Small intestine (tissue), 7 donors: ENCODE measurements at regions not wholly inside any gene's neighbourhood (a gene's known extent, or its start where the extent isn't known, plus 50 kb on each side); places are given as distances from the start of the nearest gene placed in this dataset.
"Not testable (repeated sequence)": the region's sequence is repeated elsewhere in the genome, so short reads cannot be mapped to it uniquely, and the experiment has no call there.

Experiments
- DNase-seq, 2 donors: peaks; one replicate each; pipeline versions ENCODE4 v3.0.0 to v3.0.0-alpha.2; 2013
- FAIRE-seq: peaks from 2 replicates; lab custom pipeline; 2012; peaks lifted over from hg19 to GRCh38; lab: Jason Lieb, UNC
- H3K27ac ChIP-seq, 3 donors: one replicate each; pipeline ENCODE4 v1.5.1; 2013; ENCODE audit warnings: low read length in 2 of 3, mild to moderate bottlenecking in 2 of 3, control low read depth in 1 of 3, inconsistent platforms in 1 of 3, low read depth in 1 of 3, moderate library complexity in 1 of 3
- H3K27me3 ChIP-seq, 3 donors: one replicate each; pipeline ENCODE4 v1.6.1; 2013; ENCODE audit warnings: low read length in 3 of 3, inconsistent platforms in 1 of 3; ENCODE audit not compliant: control insufficient read depth in 3 of 3, insufficient read depth in 3 of 3
- H3K36me3 ChIP-seq, 3 donors: one replicate each; pipeline ENCODE4 v1.6.1; 2013; ENCODE audit warnings: low read length in 3 of 3, inconsistent platforms in 1 of 3, low read depth in 1 of 3, mild to moderate bottlenecking in 1 of 3, moderate library complexity in 1 of 3; ENCODE audit not compliant: control insufficient read depth in 3 of 3, insufficient read depth in 2 of 3
- H3K4me1 ChIP-seq, 3 donors: one replicate each; pipeline ENCODE4 v1.6.1; 2013; ENCODE audit warnings: low read length in 2 of 3, inconsistent platforms in 1 of 3, low read depth in 1 of 3, mild to moderate bottlenecking in 1 of 3, moderate library complexity in 1 of 3; ENCODE audit not compliant: control insufficient read depth in 3 of 3, insufficient read depth in 2 of 3
- H3K4me3 ChIP-seq, 3 donors: one replicate each; pipeline ENCODE4 v1.5.1; 2013; ENCODE audit warnings: low read length in 3 of 3, control low read depth in 1 of 3, inconsistent platforms in 1 of 3, low read depth in 1 of 3, mild to moderate bottlenecking in 1 of 3, moderate library complexity in 1 of 3
- H3K9me3 ChIP-seq, 2 donors: one replicate each; pipeline ENCODE4 v1.6.1; 2013; ENCODE audit warnings: low read depth in 1 of 2, low read length in 1 of 2; ENCODE audit not compliant: control insufficient read depth in 2 of 2, insufficient read depth in 1 of 2
- WGBS, 3 donors: extraction: QIAGEN DNeasy Blood & Tissue Kit; methylation state at CpG; one replicate each; pipeline ENCODE4 v1.1.7; 2013; 5-methylcytosine and 5-hydroxymethylcytosine counted together
- donor health status: healthy with polysubstance abuse.
- donor health status: control.
- donor health status: control.
- donor health status: Bipolar disorder and iron deficiency.
- donor health status: healthy.

- WGBS, 3 donors, result 71 to 76% (median 72%) methylated on average over 2 of the region's 2 CpGs
- H3K9me3 ChIP-seq, result peaks cover 0 to 49% of the 10 kb centered on the region in 2 donors
- DNase-seq, result no peak
- no peak overlapping the region for H3K4me3 ChIP-seq
- no peak for FAIRE-seq
- no peaks in the 10 kb centered on the region for H3K36me3 ChIP-seq
- no peak overlapping the region for H3K27ac ChIP-seq
- no peaks in the 10 kb centered on the region for H3K27me3 ChIP-seq
- no peaks in the 10 kb centered on the region for H3K4me1 ChIP-seq
Observed at GRCh38 chr11:50088231-50088630, 55.6 kb downstream of the OR4C45 start.

DNA sequence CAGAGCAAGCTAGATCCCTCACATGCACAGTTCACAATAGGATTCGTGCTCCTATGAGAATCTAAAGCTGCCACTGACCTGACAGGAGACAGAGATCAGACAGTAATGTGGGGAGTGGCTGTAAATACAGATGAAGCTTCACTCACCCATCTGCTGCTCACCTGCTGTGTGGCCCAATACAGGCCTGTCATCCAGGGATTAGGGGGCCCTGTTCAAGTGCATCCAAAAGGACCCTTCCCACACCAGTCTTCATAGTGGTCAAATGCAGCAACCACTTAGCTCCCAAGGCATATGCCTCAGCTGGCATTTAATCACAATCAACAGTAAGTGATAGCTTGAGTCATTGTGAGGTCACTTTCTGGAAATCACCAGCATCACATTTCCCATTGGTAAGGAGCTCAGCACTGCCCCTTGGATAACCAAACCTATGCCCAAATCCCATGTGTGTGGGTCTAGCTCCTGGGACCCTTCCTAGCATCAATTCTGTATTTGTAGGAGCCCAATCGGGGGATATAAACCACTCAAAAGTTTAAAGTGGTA, 65.6 kb downstream of the OR4C45 start:
- Histone ChIP-seq H3K36me3 (no peaks in the 10 kb centered on the region), H3K27me3 (no peaks in the 10 kb centered on the region), H3K9me3 (peaks cover 0 to 39% of the 10 kb centered on the region in 2 donors), H3K27ac (no peak overlapping the region), H3K4me3 (no peak overlapping the region), H3K4me1 (no peaks in the 10 kb centered on the region)
- no peak for FAIRE-seq
- DNase-seq, result no peak
- 37 to 52% (median 39%) methylated on average over 2 of the region's 2 CpGs for WGBS, 3 donors

DNA sequence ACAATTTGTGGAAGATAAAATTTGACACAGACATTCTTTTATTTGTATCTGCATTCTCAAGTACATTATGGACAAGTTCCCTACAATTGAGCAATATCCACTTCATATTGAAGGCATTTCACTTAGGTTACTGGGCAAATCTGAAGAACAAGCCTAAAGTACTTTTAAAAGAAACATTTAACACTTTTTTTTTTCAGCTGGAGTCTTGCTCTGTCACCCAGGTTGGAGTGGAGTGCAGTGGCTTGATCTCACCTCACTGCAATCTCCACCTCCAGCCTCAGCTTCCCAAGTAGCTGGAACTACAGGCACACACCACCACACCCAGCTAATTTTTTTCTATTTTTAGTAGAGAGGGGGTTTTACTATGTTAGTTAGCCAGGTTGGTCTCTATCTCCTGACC, 70.2 kb downstream of the OR4C45 start:
- no peak for DNase-seq
- Histone ChIP-seq H3K36me3 (no peaks in the 10 kb centered on the region), H3K27me3 (no peaks in the 10 kb centered on the region), H3K9me3 (peaks cover 0 to 38% of the 10 kb centered on the region in 2 donors), H3K4me3 (no peak overlapping the region), H3K27ac (no peak overlapping the region), H3K4me1 (no peaks in the 10 kb centered on the region)
- no peak for FAIRE-seq

GRCh38 chr11:50140686-50141085, 108.0 kb downstream of the OR4C45 start:
- not testable (repeated sequence) for H3K27ac ChIP-seq, H3K4me1 ChIP-seq, H3K4me3 ChIP-seq, DNase-seq, FAIRE-seq, H3K36me3 ChIP-seq, H3K27me3 ChIP-seq
- peaks cover 0 to 16% of the 10 kb centered on the region in 2 donors for H3K9me3 ChIP-seq
- 49 to 52% (median 50%) methylated on average over 2 of the region's 2 CpGs for WGBS, 3 donors

GRCh38 chr11:50146308-50146707, 113.6 kb downstream of the OR4C45 start:
- not testable (repeated sequence) for DNase-seq, H3K27ac ChIP-seq, H3K4me1 ChIP-seq, FAIRE-seq, H3K27me3 ChIP-seq, H3K4me3 ChIP-seq, H3K36me3 ChIP-seq
- H3K9me3 ChIP-seq, result peaks cover 0 to 27% of the 10 kb centered on the region in 2 donors
- WGBS, 3 donors, result 48 to 56% (median 53%) methylated on average over 3 of the region's 3 CpGs

DNA sequence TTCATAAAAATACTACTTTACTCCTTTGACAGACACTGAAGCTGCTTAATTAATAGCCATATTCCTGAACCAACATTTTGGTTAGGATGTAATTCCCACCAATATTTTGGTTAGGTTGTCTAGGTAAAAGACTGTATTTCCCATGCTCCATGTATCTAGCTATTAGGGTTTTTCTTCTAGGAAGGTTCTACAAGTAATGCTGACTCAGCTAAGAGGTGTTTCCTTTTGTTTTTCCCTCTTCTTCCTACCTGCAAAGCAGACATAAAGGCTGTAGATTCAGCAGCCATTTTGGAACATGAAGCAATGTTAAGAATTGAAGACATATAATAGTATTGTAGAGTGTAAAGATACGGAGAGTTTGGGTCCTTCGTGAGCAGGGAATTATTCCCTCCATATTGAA, 115.3 kb downstream of the OR4C45 start:
- WGBS, 3 donors, result 88 to 98% (median 94%) methylated on average over 2 of the region's 2 CpGs
- FAIRE-seq, H3K36me3 ChIP-seq, DNase-seq, H3K27me3 ChIP-seq, H3K27ac ChIP-seq, H3K4me3 ChIP-seq, H3K4me1 ChIP-seq: not testable (repeated sequence)
- H3K9me3 ChIP-seq, result peaks cover 0 to 25% of the 10 kb centered on the region in 2 donors

DNA sequence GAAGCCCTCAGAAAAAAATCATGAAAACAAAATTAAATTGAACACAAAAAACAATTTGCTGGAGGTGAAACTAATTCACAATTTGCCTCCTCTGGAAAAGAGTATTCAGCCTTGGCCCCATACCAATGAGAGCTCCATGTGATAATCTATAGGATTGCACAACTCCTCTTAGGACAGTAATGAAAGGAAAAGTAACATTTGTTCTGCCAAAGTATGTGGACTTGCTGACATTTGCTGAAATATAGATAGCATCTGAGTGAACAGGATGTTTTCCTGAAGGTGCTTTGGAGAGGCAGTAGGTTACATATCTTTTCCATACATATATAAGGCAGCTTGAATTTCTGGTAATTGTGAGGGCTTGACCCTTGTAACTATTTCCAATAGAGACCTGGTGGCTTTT, 122.8 kb downstream of the OR4C45 start:
- Histone ChIP-seq H3K9me3 (no peaks in the 10 kb centered on the region), H3K4me1 (no peaks in the 10 kb centered on the region), H3K27me3 (no peaks in the 10 kb centered on the region), H3K27ac (no peak overlapping the region), H3K4me3 (no peak overlapping the region), H3K36me3 (no peaks in the 10 kb centered on the region)
- DNase-seq, result no peak
- FAIRE-seq, result no peak

- H3K27me3 ChIP-seq, result no peaks in the 10 kb centered on the region
- FAIRE-seq, result no peak
Observed at GRCh38 chr11:50164050-50164449, 131.4 kb downstream of the OR4C45 start.

GRCh38 chr11:50169634-50170033, 137.0 kb downstream of the OR4C45 start:
- H3K36me3 ChIP-seq, result no peaks in the 10 kb centered on the region
- no peak for FAIRE-seq
- 88 to 91% (median 90%) methylated on average over 13 of the region's 13 CpGs for WGBS, 3 donors
- no peak overlapping the region for H3K4me3 ChIP-seq
- H3K27me3 ChIP-seq, result no peaks in the 10 kb centered on the region
- H3K27ac ChIP-seq, result no peak overlapping the region
- no peak for DNase-seq
- peaks cover 2 to 35% of the 10 kb centered on the region in 2 donors for H3K9me3 ChIP-seq
- H3K4me1 ChIP-seq, result no peaks in the 10 kb centered on the region

More at GRCh38 chr11:50164050-50164449, 131.4 kb downstream of the OR4C45 start:
- H3K4me3 ChIP-seq, result no peak overlapping the region
- 92 to 94% (median 94%) methylated on average over 13 of the region's 13 CpGs for WGBS, 3 donors
- H3K36me3 ChIP-seq, result no peaks in the 10 kb centered on the region
- peaks cover 0 to 34% of the 10 kb centered on the region in 2 donors for H3K9me3 ChIP-seq
- no peak for DNase-seq
- H3K4me1 ChIP-seq, result no peaks in the 10 kb centered on the region
- no peak overlapping the region for H3K27ac ChIP-seq
